ENCODE measurements at regions not wholly inside any gene's neighbourhood (a gene's known extent, or its start where the extent isn't known, plus 50 kb on each side); places are given as distances from the start of the nearest gene placed in this dataset.

DNA sequence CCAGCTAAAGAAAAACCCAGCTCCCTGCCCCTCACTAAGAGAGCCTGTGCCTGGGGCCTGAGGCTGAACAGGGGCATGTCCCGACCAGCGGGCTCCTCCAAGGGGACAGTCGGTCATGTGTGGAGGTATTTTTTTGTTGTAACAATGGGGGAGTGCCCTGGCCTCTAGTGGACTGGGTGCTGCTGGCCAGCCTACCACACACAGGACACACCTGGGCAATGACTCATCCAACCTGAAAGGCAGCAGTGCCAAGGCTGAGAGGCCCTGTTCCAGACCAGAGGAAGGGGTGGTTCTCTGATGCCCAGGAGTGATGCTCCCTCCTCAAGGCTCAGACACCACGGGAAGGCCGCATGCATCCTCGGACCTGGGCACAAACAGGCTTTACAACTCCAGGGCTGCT, 181.5 kb downstream of the OLFM1 start:
- DNase-seq, result no peak
- intact Hi-C loops (cut with micrococcal nuclease; ENCODE audit: unreplicated experiment), result no loop called here
- ChIA-PET CTCF (no interaction called here), POLR2A (no interaction called here)
- TF ChIP-seq, protein P1, sequence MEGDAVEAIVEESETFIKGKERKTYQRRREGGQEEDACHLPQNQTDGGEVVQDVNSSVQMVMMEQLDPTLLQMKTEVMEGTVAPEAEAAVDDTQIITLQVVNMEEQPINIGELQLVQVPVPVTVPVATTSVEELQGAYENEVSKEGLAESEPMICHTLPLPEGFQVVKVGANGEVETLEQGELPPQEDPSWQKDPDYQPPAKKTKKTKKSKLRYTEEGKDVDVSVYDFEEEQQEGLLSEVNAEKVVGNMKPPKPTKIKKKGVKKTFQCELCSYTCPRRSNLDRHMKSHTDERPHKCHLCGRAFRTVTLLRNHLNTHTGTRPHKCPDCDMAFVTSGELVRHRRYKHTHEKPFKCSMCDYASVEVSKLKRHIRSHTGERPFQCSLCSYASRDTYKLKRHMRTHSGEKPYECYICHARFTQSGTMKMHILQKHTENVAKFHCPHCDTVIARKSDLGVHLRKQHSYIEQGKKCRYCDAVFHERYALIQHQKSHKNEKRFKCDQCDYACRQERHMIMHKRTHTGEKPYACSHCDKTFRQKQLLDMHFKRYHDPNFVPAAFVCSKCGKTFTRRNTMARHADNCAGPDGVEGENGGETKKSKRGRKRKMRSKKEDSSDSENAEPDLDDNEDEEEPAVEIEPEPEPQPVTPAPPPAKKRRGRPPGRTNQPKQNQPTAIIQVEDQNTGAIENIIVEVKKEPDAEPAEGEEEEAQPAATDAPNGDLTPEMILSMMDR (IDR thresholded peaks at IDR 0.05; ENCODE audit: insufficient read depth in 1 of 2, low read depth in 1 of 2, low read length in 1 of 2, severe bottlenecking in 1 of 2, unreplicated experiment in 1 of 2), result no peak
- Mint-ChIP-seq H3K4me3 (ENCODE audit: unreplicated experiment) (no peak overlapping the region), H3K36me3 (ENCODE audit: insufficient read depth, unreplicated experiment) (no peaks in the 10 kb centered on the region), H3K27me3 (ENCODE audit: insufficient read depth, unreplicated experiment) (no peaks in the 10 kb centered on the region), H3K9me3 (ENCODE audit: unreplicated experiment) (no peaks in the 10 kb centered on the region), H3K27ac (ENCODE audit: unreplicated experiment) (no peak overlapping the region), H3K4me1 (ENCODE audit: low read depth, unreplicated experiment) (no peaks in the 10 kb centered on the region)
- H3K4me3 ChIP-seq (ENCODE audit: low read depth, low read length), result no peak overlapping the region
- no TSS peak for BruUV-seq (replicated peaks)
- peaks cover 19% of the 10 kb centered on the region for H3K4me1 ChIP-seq
- no peaks in the 10 kb centered on the region for H3K9me3 ChIP-seq
- H3K36me3 ChIP-seq (ENCODE audit: control insufficient read depth, insufficient read depth, low read length), result no peaks in the 10 kb centered on the region
- no peaks in the 10 kb centered on the region for H3K27me3 ChIP-seq (replicated peaks; ENCODE audit: control insufficient read depth, insufficient read depth, low read length)

GRCh38 chr9:135269912-135270830, 182.7 kb downstream of the OLFM1 start:
- Histone ChIP-seq H3K4me1 (peaks cover 19% of the 10 kb centered on the region), H3K27me3 (replicated peaks; ENCODE audit: control insufficient read depth, insufficient read depth, low read length) (no peaks in the 10 kb centered on the region), H3K4me3 (ENCODE audit: low read depth, low read length) (no peak overlapping the region), H3K9me3 (no peaks in the 10 kb centered on the region), H3K36me3 (ENCODE audit: control insufficient read depth, insufficient read depth, low read length) (no peaks in the 10 kb centered on the region)
- no peaks in the 10 kb centered on the region for H3K9me3 Mint-ChIP-seq (ENCODE audit: unreplicated experiment)
- CTCF ChIA-PET, result no interaction called here
- intact Hi-C loops (cut with micrococcal nuclease; ENCODE audit: unreplicated experiment), result no loop called here
- no peaks in the 10 kb centered on the region for H3K27me3 Mint-ChIP-seq (ENCODE audit: insufficient read depth, unreplicated experiment)
- BruUV-seq (replicated peaks), result no TSS peak
- no peak overlapping the region for H3K4me3 Mint-ChIP-seq (ENCODE audit: unreplicated experiment)
- no peak for DNase-seq
- no peak overlapping the region for H3K27ac Mint-ChIP-seq (ENCODE audit: unreplicated experiment)
- no peaks in the 10 kb centered on the region for H3K36me3 Mint-ChIP-seq (ENCODE audit: insufficient read depth, unreplicated experiment)
- no peaks in the 10 kb centered on the region for H3K4me1 Mint-ChIP-seq (ENCODE audit: low read depth, unreplicated experiment)
- TF ChIP-seq, protein P1 (IDR thresholded peaks at IDR 0.05; ENCODE audit: insufficient read depth in 1 of 2, low read depth in 1 of 2, low read length in 1 of 2, severe bottlenecking in 1 of 2, unreplicated experiment in 1 of 2), result no peak
- POLR2A ChIA-PET, result no interaction called here

- peaks cover 16% of the 10 kb centered on the region for H3K4me1 ChIP-seq
- BruUV-seq (replicated peaks), result no TSS peak
- no peaks in the 10 kb centered on the region for H3K9me3 Mint-ChIP-seq (ENCODE audit: unreplicated experiment)
- TF ChIP-seq, protein P1 (IDR thresholded peaks at IDR 0.05; ENCODE audit: insufficient read depth in 1 of 2, low read depth in 1 of 2, low read length in 1 of 2, severe bottlenecking in 1 of 2, unreplicated experiment in 1 of 2), result no peak
- no peaks in the 10 kb centered on the region for H3K27me3 ChIP-seq (replicated peaks; ENCODE audit: control insufficient read depth, insufficient read depth, low read length)
- H3K27ac Mint-ChIP-seq (ENCODE audit: unreplicated experiment), result no peak overlapping the region
- H3K9me3 ChIP-seq, result no peaks in the 10 kb centered on the region
- H3K36me3 Mint-ChIP-seq (ENCODE audit: insufficient read depth, unreplicated experiment), result no peaks in the 10 kb centered on the region
- no peaks in the 10 kb centered on the region for H3K4me1 Mint-ChIP-seq (ENCODE audit: low read depth, unreplicated experiment)
- H3K4me3 Mint-ChIP-seq (ENCODE audit: unreplicated experiment), result no peak overlapping the region
- intact Hi-C loops (cut with micrococcal nuclease; ENCODE audit: unreplicated experiment), result no loop called here
- H3K4me3 ChIP-seq (ENCODE audit: low read depth, low read length), result no peak overlapping the region
- POLR2A ChIA-PET, result no interaction called here
- H3K27me3 Mint-ChIP-seq (ENCODE audit: insufficient read depth, unreplicated experiment), result no peaks in the 10 kb centered on the region
- DNase-seq, result no peak
- CTCF ChIA-PET, result interaction anchor here (0.7 kb wide), 1 partner anchor 68 kb away, joined by 5 read pairs; no protein-coding TSS in a partner anchor
- no peaks in the 10 kb centered on the region for H3K36me3 ChIP-seq (ENCODE audit: control insufficient read depth, insufficient read depth, low read length)
These were observed 184.0 kb downstream of the OLFM1 start for GRCh38 chr9:135271425-135271824.

Data from Caco-2 (cell line).